SKM-1 treated with dmso at 0.1 percent for 144 hours (cell line): ENCODE measurements at regions not wholly inside any gene's neighbourhood (a gene's known extent, or its start where the extent isn't known, plus 50 kb on each side); places are given as distances from the start of the nearest gene placed in this dataset.

Source experiments
- DNase-seq: peaks from one replicate; lab custom pipeline; 2025; ENCODE audit not compliant: unreplicated experiment; lab: John Stamatoyannopoulos, UW

- DNase-seq = no peak
Observed at GRCh38 chr10:121291376-121291775, 306.9 kb downstream of the FGFR2 start.

- DNase-seq = no peak
Observed at GRCh38 chr10:121291823-121292222, 306.4 kb downstream of the FGFR2 start.

- no peak for DNase-seq
Observed at GRCh38 chr10:121292321-121292720, 305.9 kb downstream of the FGFR2 start.

- no peak for DNase-seq
Observed at GRCh38 chr10:121293110-121293509, 305.1 kb downstream of the FGFR2 start.

- DNase-seq = no peak
Observed at GRCh38 chr10:121294630-121295029, 303.6 kb downstream of the FGFR2 start.

- DNase-seq = no peak
Observed at GRCh38 chr10:121296378-121296777, 301.9 kb downstream of the FGFR2 start.

GRCh38 chr10:121296881-121297585 is 301.2 kb downstream of the FGFR2 start:
- DNase-seq = no peak

- DNase-seq = no peak
Observed at GRCh38 chr10:121300723-121301122, 297.5 kb downstream of the FGFR2 start.

- no peak for DNase-seq
Observed at GRCh38 chr10:121302541-121303180, 295.6 kb downstream of the FGFR2 start.

GRCh38 chr10:121303287-121303890 is 294.9 kb downstream of the FGFR2 start:
- DNase-seq = no peak

- no peak for DNase-seq
Observed at GRCh38 chr10:121305066-121305465, 293.2 kb downstream of the FGFR2 start.

GRCh38 chr10:121306159-121306673 is 292.0 kb downstream of the FGFR2 start:
- no peak for DNase-seq

- DNase-seq = no peak
Observed at GRCh38 chr10:121307411-121307980, 290.7 kb downstream of the FGFR2 start.

- no peak for DNase-seq
Observed at GRCh38 chr10:121308020-121308419, 290.2 kb downstream of the FGFR2 start.

GRCh38 chr10:121309164-121309563 is 289.1 kb downstream of the FGFR2 start:
- DNase-seq = no peak

GRCh38 chr10:121310151-121310711 is 288.0 kb downstream of the FGFR2 start:
- DNase-seq = no peak

- no peak for DNase-seq
Observed at GRCh38 chr10:121311812-121312443, 286.3 kb downstream of the FGFR2 start.

- DNase-seq = no peak
Observed at GRCh38 chr10:121312587-121312986, 285.7 kb downstream of the FGFR2 start.

GRCh38 chr10:121313119-121313875 is 284.9 kb downstream of the FGFR2 start:
- DNase-seq = no peak

- no peak for DNase-seq
Observed at GRCh38 chr10:121316432-121316831, 281.8 kb downstream of the FGFR2 start.
